Posterior vena cava (tissue), 2 donors: ENCODE measurements at regions not wholly inside any gene's neighbourhood (a gene's known extent, or its start where the extent isn't known, plus 50 kb on each side); places are given as distances from the start of the nearest gene placed in this dataset.

Source experiments
- DNase-seq: peaks from one replicate; pipeline ENCODE4 v3.0.0-alpha.2; 2020; ENCODE audit warnings: low spot score
- intact Hi-C, 2 donors: fragments of 100-400 bp; cut with DNase I; formaldehyde crosslinking; loops; one replicate each; pipeline versions ENCODE4 v1.14.1 to v1.14.2; 2022 to 2023
- donor health status: DM: yes; HTN: yes; CAD: no.
- donor health status: DM: yes; HTN: yes; CAD: no.

DNA sequence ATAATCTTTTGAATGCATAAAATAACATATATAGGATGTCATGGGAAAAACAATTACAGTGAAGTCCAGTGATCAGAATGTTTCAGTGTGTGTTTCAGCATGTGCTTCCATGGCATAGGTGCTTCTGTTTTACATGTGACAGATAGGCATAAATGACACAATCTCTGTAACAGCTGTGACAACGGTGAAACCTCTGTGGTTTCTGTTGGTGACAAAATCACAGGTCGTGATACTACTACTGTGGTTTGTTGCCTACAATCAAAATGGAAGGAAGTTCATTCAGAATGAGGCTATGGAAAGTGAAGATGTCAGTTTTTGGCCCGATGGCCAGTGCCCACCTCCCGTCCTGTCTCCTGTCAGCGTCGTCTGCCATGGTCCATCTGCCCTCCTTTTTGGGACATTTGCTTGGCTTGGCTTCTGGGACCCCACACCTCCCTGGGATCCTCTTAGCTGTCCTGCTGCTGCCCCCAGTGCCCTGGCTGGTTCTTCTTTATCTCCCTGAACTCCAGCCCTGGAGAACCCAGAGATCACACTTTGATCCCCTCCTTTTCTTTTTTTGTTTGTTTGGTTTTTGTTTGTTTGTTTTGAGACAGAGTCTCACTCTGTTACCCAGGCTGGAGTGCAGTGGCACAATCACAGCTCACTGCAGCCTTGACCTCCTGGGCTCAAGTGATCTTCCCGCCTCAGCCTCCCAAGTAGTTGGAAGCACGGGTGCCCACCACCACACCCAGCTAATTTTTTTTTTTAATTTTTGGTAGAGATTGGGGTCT lies 79.3 kb upstream of the NAA20 start:
- intact Hi-C loops, result no loop called here
- DNase-seq, result no peak

DNA sequence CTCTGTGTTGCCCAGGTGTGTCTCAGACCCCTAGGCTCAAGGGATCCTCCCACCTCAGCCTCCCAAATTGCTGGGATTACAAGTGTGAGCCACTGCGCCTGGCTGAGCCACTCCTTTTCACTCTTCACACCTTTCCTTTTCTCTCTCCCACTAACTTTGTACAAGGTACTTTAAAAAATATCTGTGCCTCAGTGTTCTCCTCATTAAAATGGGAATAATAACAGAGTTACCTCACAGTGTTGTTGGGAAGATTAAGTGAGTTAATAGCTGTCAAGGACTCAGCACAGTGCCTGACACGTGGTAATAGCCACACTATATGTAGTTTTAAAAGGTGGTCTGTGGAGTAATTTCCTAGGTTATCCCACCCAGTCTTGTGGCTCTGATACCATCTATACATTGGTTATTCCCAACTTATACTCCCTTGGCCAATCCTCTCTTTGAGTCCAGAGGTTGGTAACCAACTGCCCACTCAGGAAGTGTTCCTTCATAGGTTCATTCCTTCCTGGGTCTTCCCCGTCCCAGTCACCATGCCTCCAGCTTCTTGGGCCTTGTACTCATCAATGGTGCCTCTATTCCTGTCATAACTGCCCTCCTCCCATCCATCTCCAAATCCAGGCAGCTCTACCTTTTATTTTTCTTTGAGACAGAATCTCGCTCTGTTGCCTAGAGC lies 78.6 kb upstream of the NAA20 start:
- intact Hi-C loops, result no loop called here
- no peak for DNase-seq

DNA sequence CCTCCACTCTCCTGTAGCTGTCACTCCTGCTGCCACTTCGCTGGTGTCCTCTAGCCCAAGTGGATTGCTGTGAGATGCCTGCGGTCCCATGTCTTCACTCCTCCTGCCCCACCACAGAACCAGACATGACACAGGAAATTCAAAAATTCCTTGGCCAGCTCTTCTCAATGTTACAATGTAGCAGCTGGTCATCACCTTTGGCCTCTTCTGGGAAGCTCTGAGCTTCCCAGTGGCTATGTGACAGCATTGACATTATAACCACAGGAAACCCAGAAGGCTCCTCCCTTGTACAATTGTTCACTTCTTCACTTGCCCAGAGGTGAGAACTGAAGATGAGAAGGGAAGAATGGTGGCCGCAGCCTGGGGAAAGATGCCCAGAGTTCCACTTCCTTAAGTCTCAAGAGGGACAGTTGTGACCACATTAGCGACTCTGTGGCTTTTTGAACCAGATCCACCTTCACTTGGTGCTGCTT lies 76.1 kb upstream of the NAA20 start:
- intact Hi-C loops, result no loop called here
- no peak for DNase-seq

DNA sequence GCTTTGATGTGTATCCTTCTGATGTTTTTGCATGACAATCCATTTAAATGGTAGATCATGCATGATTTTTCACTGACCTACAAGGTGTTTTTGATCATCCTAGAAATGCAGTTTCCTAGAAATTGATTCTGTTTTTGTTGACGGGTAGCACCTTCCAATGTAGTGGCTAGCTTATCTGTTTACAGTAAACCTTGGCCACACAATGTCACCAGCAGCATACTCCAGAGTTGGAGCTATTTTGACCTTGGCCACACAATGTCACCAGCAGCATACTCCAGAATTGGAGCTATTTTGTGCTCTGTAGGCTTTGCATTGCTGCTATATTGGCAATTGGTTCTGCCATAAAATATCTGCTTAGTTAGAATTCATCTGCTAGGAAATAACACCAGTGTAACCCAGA lies 74.6 kb upstream of the NAA20 start:
- DNase-seq, result no peak
- intact Hi-C loops, result no loop called here

DNA sequence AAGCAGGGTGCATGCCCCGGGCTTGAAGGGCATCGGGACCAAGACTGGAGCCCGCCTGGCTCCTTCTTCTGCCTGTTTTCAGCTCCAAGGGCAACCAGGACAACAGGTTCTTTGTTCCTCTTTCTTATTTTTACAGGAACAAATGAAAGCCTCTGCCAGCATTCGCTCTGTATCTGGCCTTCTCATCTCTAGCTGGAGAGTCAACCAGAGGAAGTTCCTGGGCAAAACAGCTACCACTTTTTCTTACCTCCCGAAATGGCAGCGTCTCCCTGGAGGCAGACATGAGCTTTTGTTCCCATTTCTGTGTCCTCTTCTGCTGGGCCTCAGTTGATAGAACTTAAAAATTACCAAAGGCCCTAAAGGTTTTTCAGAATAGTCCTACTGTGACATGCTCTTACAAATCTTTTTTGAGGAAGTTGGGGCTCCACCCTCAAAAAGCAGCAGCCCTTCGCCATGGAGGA lies 74.1 kb upstream of the NAA20 start:
- no peak for DNase-seq
- intact Hi-C loops, result no loop called here

DNA sequence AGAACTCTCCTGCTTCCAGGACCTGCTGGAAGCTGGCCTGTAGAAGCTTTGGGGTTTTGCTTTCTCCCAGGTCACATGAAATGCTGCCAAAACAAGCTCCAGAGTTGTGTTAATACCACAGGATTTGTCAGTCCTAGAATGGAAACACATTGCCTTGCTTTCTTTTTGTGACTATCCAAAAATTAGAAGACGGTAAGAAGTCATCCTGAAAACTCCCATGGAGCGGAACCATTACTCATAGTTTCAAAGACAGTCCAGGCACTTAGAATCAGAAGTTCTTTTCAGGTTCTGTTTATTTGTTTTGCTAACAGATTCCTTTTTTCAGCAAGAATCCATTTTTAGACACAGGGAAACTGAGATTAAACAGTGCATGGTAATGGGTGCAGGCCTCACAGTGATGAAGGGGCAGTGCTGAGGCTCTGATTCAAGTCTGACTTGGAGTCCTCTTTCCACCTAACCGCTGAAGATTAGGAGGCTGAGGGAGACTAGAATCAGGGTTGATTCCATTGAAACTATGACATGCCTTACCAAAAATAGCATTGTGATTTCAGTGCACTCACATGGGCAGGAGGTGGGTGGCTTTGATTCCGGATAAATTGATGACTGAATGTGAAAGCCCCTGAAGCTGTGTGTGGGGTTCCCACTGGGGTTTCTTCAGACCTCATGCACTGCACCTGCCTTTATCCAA lies 72.2 kb upstream of the NAA20 start:
- DNase-seq, result no peak
- intact Hi-C loops, result no loop called here

DNA sequence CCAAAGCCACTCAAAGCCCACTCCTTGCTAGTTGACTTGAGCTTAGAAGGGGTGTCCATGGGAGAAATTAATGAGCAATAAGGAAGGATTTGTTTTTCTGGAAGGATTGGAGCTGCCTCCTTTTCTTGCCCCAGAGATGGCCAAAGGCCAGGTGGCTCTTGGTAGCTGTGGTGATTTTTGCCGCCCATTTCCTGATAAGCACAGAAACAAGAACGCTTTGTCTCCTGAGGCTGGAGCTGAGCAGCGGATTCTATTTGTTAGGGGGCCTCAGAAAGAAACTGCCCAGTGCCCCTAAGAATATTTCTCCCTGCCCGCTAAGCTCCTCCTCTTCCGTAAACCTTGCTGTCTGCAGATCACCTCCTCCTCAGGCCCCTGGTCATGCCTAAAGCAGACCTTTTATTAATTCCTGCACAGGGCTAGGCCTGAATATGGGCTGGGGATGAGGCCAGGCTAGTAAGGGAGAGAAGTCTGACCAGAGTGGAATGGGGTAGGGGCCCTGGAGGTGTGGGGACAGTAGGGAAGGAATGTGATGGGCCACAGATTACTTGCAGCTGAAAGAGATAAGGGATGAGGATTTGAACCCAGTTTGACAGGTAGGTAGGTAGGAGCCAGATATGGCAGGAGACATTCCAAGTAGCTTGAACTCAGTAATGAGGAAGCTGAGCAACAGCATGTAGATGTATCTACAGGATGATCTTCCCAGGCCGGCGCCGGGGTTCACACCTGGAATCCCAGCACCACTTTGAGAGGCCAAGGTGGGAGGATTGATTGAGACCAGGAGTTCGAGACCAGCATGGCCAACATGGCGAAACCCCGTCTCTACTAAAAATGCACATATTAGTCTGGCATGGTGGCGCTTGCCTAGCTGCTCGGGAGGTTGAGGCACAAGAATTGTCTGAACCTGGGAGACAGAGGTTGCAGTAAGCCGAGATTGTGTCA lies 71.2 kb upstream of the NAA20 start:
- intact Hi-C loops, result no loop called here
- no peak for DNase-seq

DNA sequence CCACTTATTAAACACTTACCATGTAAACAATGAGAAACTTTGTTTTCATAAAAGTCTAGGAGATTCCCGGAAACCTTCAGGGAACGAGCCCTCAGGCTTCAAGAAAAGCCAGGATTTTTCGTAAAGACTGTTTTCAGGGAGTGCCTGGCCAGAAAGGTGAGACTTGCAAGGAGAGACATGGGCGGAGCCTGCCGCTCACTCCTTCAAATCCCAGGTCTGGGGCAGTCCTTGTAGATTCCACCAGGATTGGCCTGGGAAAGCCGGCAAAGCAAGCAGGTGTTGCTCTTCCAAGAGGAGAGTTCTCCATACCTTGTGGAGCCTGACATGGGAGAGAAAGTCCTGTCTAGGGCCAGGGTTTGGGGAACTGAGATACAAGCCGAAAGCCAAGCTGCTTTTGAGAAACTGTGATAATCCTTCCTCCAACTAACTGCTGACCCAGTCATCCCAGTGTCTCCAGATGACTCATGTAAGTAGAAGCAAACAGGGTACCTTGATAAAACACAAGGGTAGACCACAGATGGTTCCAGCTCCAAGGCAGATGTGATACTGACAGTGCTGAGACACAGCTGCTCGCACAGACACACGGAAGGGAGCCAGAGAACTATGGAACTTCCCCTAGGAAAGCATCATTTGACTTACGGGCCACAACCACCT lies 69.4 kb upstream of the NAA20 start:
- no peak for DNase-seq
- intact Hi-C loops, result no loop called here

DNA sequence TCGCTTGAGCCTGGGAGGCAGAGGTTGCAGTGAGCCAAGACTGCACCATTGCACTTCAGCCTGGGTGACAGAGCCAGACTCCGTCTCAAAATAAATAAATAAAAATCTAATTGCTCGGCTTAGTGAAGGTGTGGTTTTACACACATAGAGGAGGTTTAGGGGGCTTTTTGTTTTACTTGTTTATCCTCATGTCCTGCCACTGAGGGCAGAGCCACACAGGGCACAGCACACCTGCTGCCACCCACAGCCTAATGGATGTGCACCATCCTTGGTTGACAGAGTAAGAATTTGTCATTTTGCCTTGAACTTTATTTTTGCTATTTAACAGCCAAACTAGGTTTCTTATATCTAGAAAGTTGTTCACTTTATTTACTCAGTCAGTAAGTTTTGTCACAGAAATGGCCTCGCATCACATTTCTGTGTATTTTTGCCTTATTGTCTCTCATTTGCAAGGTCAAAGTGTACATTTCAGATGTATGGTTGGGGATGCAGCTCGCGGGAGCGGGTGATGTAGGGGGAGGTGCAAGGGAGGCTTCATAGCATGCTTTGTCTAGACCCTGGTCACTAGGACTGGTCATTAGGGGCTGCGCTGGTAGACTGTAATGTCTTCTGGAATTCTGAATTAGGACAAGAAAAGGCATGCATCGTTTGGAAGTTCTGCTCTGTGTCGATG lies 67.8 kb upstream of the NAA20 start:
- intact Hi-C loops, result no loop called here

DNA sequence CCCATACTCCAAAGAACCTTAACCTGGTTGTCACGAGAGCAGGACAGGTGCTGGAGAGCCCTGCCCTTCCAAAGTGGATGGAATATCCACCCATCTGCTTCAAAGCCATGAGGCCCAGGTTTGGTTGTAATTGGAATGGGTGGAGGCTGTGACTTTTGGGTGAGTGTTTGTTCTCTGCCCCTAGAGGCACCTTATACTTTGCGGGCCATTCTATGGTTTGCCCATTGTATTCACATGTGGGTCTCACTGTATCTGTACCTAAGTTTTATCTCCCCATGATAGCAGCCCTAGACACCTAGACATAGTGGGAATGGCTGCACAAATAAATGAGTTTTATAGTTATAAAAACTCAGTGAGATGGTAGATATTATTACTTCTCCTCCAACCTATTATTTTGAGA lies 67.1 kb upstream of the NAA20 start:
- no peak for DNase-seq
- intact Hi-C loops, result no loop called here

More for the DNA sequence above, 67.8 kb upstream of the NAA20 start:
- no peak for DNase-seq

DNA sequence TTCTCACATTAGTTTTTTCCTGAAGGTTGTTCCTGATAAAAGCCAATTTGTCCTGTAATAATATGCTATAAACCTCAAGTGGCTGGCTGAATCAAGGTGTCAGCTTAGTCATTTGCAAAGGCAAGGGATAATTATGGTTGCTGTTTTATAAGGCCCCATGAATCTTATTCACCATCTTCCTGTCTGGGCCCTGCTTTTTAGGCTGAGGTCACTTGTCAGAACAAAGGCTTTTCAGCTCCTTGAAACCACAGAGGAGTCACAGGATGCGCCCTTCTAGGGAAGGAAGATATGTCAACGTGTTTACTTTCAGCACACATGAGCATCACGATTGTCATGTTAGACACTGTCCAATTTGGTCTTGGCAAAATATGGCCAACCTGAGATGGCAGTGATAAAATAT lies 64.8 kb upstream of the NAA20 start:
- DNase-seq, result no peak
- intact Hi-C loops, result no loop called here

DNA sequence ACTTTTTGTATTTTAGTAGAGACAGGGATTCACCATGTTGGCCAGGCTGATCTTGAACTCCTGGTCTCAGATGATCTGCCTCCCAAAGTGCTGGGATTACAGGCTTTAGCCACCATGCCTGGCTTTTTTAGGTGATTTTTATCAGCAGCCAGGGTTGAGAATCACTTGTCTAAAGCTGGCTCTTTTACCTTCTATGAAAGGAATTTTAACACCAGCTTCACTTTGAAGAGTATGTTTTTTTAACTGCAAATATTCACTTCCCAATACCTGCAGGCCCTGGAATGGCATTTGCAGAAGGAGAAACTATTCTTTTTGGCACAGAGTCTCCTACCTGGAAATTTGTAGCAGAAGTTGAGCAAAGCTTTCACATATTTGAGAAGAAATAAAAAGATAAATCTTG lies 63.6 kb upstream of the NAA20 start:
- intact Hi-C loops, result no loop called here
- DNase-seq, result no peak

DNA sequence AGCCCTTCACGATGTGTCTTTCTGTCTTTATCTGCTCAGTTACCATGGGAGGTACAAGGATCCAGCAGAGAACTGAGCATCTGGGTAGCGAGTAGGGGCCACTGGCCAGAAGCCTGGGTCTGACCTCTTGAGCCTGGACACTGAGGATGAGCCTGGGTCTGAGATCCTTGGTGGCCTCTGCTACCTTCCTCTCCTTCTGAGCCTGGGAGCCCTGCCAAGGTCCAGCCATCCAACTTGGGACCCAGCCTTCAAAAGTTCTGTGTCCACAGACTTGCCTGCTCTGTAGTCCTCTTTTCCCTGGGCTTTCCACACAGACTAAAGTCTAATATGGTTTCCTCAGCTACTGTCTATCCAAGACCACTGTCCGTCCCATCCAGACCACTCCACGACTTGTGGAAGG lies 60.2 kb upstream of the NAA20 start:
- intact Hi-C loops, result no loop called here

DNA sequence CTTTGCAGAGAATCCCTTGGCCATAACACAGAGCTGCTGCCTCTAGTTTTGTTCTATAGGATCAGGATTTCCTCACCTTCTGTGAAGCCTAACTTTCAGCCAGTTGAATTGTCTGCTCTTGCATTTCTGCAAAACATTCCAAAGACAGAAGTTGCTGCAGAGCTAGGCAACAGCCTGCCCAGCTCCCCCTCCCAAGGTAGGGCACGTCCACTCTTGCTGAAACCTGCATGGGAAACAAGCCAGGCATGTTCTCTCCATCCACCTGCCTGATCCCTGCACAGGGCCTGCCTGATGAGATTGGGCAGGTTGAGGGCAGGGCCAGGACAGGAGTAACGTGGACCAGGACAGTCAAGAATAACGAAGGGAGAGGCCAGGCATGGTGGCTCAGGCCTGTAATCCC lies 58.9 kb upstream of the NAA20 start:
- intact Hi-C loops, result no loop called here
- DNase-seq, result no peak

More for the DNA sequence above, 60.2 kb upstream of the NAA20 start:
- no peak for DNase-seq

DNA sequence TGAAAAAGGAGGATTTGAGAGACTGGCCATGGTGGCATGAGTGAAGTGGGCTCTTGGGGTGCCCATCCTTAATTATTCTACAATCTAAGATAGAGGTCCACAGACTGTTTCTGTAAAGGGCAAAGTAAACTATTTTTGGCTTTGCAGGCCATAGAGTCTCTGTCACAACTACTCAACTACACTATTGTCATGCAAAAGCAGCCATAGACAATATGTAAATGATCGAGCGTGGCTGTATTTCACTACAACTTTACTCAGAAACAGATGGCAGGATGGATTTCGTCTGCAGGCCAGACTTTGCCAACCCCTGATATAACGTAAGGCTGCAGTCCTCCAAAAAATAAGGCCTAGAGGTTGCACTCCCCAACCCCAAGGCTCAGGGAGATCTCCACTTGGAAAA lies 58.2 kb upstream of the NAA20 start:
- no peak for DNase-seq
- intact Hi-C loops, result no loop called here

DNA sequence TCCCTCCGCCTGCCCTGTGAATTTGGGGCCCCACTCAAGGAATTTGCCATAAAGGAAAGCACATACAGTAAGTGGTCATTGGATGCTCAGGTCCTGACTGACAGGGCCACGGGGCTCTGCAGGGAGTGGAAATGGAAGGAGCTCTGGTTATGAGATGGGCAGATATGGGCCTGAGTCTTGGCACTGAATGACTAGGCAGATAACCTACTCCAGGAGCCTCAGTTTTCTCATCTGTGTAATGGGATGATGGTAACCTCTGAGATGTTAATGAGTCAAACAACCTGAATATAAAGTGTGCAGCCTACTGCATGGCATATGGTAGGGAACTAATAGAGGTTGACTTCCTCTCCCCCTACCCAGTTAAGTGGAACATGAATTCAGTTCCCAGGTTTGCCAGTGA lies 56.4 kb upstream of the NAA20 start:
- no peak for DNase-seq

DNA sequence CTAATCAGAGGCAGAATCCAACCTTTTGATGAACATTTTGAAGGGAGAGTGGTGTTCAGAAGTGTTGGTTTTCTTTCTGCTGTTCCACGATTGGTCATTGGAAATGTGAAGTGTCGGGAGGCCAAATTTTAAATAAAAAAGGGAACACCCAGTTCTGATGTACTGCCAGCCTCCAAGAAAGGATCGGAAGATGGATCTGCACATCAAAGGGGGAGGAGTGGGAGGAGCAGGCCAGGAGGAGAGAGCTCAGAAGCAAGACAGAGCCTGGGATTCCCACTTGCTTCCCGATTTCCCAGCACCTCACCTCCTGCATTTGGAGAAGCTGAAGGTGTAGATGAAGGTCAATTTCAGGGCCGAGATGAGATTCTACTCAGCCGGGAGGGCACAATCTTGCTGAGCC lies 55.9 kb upstream of the NAA20 start:
- no peak for DNase-seq
- intact Hi-C loops, result no loop called here

More for the DNA sequence above, 56.4 kb upstream of the NAA20 start:
- intact Hi-C loops, result no loop called here

DNA sequence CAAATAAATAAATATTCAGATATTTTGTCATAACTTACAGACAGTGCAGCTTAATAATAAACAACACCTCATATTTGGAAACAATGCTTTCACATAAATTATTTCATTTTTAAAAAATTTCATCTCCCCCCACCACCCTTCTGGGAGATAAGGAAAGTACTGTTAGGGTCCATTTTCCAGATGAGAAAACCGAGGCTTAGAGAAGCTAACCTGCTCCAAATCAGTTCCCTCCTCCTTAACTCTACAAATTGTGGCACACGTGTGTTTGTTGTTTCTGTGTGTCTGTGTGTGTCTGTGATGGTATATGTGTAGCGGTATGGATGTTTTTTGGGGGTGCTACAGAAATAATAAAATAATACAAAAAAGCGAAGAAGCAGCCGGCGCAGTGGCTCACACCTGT lies 54.2 kb upstream of the NAA20 start:
- intact Hi-C loops, result no loop called here
- DNase-seq, result no peak
